GM23248 (cell line): ENCODE measurements at regions not wholly inside any gene's neighbourhood (a gene's known extent, or its start where the extent isn't known, plus 50 kb on each side); places are given as distances from the start of the nearest gene placed in this dataset.

ENCODE experiments used
- DNase-seq: peaks from one replicate; pipeline ENCODE4 v3.0.0-alpha.2; 2015
- H2AFZ ChIP-seq: fragments of 200-600 bp; sonication (generic); 2 replicates; pipeline ENCODE4 v1.6.1; 2016; ENCODE audit warnings: antibody characterized with exemption
- H3F3A ChIP-seq: fragments of 200-600 bp; sonication (generic); 2 replicates; pipeline ENCODE4 v1.6.1; 2016; ENCODE audit warnings: mild to moderate bottlenecking, antibody characterized with exemption, mixed run types; ENCODE audit not compliant: insufficient read depth
- H3K27ac ChIP-seq: fragments of 200-600 bp; sonication (generic); 2 replicates; pipeline ENCODE4 v1.5.1; 2016; ENCODE audit warnings: mild to moderate bottlenecking
- H3K27me3 ChIP-seq: fragments of 200-600 bp; sonication (generic); replicated peaks from 2 replicates; pipeline ENCODE4 v1.6.1; 2016; ENCODE audit warnings: mild to moderate bottlenecking; ENCODE audit not compliant: insufficient read depth
- H3K36me3 ChIP-seq: fragments of 200-600 bp; sonication (generic); 2 replicates; pipeline ENCODE4 v1.6.1; 2016; ENCODE audit warnings: low read depth, mild to moderate bottlenecking
- H3K4me1 ChIP-seq: fragments of 200-600 bp; sonication (generic); 2 replicates; pipeline ENCODE4 v1.6.1; 2016; ENCODE audit warnings: mild to moderate bottlenecking; ENCODE audit not compliant: insufficient read depth
- H3K4me2 ChIP-seq: fragments of 200-600 bp; sonication (generic); one replicate; pipeline ENCODE4 v1.6.1; 2016; ENCODE audit warnings: mild to moderate bottlenecking; ENCODE audit not compliant: unreplicated experiment
- H3K4me3 ChIP-seq: fragments of 200-600 bp; sonication (generic); 2 replicates; pipeline ENCODE4 v1.5.1; 2016; ENCODE audit warnings: mild to moderate bottlenecking
- H3K79me2 ChIP-seq: fragments of 200-600 bp; sonication (generic); 2 replicates; pipeline ENCODE4 v1.6.1; 2016; ENCODE audit warnings: mild to moderate bottlenecking; ENCODE audit not compliant: insufficient read depth
- H3K9ac ChIP-seq: fragments of 200-600 bp; sonication (generic); 2 replicates; pipeline ENCODE4 v1.6.1; 2016; ENCODE audit warnings: mild to moderate bottlenecking
- H3K9me2 ChIP-seq: fragments of 200-600 bp; sonication (generic); 2 replicates; pipeline ENCODE4 v1.6.1; 2016; ENCODE audit warnings: mixed run types, mild to moderate bottlenecking, moderate library complexity; ENCODE audit not compliant: insufficient read depth
- H3K9me3 ChIP-seq: fragments of 200-600 bp; sonication (generic); one replicate; pipeline ENCODE4 v1.6.1; 2017; ENCODE audit warnings: low read depth
- H4K20me1 ChIP-seq: fragments of 200-600 bp; sonication (generic); 2 replicates; pipeline ENCODE4 v1.6.0; 2016; ENCODE audit not compliant: insufficient read depth
- EZH2 ChIP-seq: fragments of 200-600 bp; sonication (generic); IDR thresholded peaks from 2 replicates; pipeline ENCODE4 v1.6.1; 2018; ENCODE audit warnings: antibody characterized with exemption, mild to moderate bottlenecking; ENCODE audit not compliant: insufficient read depth, poor library complexity, severe bottlenecking
- EZH2phosphoT487 ChIP-seq: fragments of 200-600 bp; sonication (generic); IDR thresholded peaks from 2 replicates; pipeline ENCODE4 v1.6.1; 2018; ENCODE audit warnings: antibody characterized with exemption, moderate library complexity, mild to moderate bottlenecking, low read depth; ENCODE audit not compliant: insufficient read depth
- WGBS, 2 experiments: methylation state at CpG; one replicate each; pipeline ENCODE4 v1.1.6; 2015 to 2017; ENCODE audit warnings: low lambda C conversion rate in 2 of 2, low coverage in 1 of 2; ENCODE audit errors: missing lambda C conversion rate in 2 of 2; 5-methylcytosine and 5-hydroxymethylcytosine counted together
- in situ Hi-C: fragments of 300-500 bp; cut with MboI; formaldehyde crosslinking; loops from 2 replicates; pipeline ENCODE4 v1.15.0; 2020

- Histone ChIP-seq H3K79me2 (no peaks in the 10 kb centered on the region), H3K9me3 (no peaks in the 10 kb centered on the region), H2AFZ (no peak overlapping the region), H4K20me1 (no peaks in the 10 kb centered on the region), H3K4me3 (no peak overlapping the region), H3K9ac (no peak overlapping the region), H3K36me3 (no peaks in the 10 kb centered on the region), H3K27ac (no peak overlapping the region), H3K9me2 (no peaks in the 10 kb centered on the region), H3K4me1 (no peaks in the 10 kb centered on the region), H3K27me3 (no peaks in the 10 kb centered on the region), H3F3A (no peaks in the 10 kb centered on the region), H3K4me2 (no peak overlapping the region)
- in situ Hi-C loops = no loop called here
- no peak for TF ChIP-seq EZH2
- TF ChIP-seq EZH2phosphoT487 = no peak
- 85 to 87% methylated on average over 3 of the region's 3 CpGs for WGBS, 2 experiments
- DNase-seq = no peak
Observed at GRCh38 chr1:170284016-170284415, 138.3 kb downstream of the NTMT2 start.

DNA sequence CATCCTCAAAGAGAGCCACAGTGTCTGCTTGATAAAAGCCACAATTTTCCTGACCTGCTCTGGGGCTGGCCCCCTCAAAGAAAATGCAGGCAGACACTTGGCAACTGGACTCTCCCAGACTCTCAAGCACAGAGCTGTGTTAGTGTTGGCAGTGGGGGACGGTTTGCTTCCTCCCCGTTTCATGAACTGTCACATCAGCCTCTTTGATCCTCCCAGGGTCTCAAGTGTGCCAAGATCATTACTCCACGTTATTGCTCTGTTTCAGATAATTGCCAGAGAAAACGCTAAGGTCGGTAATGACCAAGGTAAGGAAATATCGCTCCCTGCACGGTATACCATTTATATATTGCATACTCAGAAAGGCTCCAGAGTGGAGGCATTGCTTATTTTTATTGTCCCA, 138.8 kb downstream of the NTMT2 start:
- Histone ChIP-seq H3F3A (no peaks in the 10 kb centered on the region), H3K27me3 (no peaks in the 10 kb centered on the region), H3K4me3 (no peak overlapping the region), H2AFZ (no peak overlapping the region), H3K4me2 (no peak overlapping the region), H3K9ac (no peak overlapping the region), H4K20me1 (no peaks in the 10 kb centered on the region), H3K9me3 (no peaks in the 10 kb centered on the region), H3K27ac (no peak overlapping the region), H3K36me3 (no peaks in the 10 kb centered on the region), H3K79me2 (no peaks in the 10 kb centered on the region), H3K9me2 (no peaks in the 10 kb centered on the region), H3K4me1 (no peaks in the 10 kb centered on the region)
- 39% methylated on average over 7 of the region's 7 CpGs for WGBS, 2 experiments
- in situ Hi-C loops = no loop called here
- no peak for TF ChIP-seq EZH2
- DNase-seq = no peak

DNA sequence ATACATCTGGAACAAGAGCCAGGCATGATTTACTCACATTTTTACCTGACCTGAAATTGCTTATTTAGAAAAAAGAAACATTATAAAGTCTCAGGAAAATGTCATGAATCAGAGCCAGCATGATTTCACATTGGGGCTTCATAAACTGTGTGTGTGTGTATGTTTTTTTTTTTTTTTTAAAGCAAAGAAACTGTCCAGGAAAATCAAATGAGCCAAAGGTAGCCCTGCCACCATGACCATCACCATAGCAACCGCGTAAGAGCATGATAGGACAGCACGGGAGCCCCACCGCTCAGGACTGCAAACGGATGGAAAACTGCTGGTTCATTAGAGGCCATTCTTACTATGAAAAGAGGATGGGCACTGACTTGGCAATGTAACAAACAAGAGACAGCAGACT, 139.2 kb downstream of the NTMT2 start:
- no peaks in the 10 kb centered on the region for H4K20me1 ChIP-seq
- H3K79me2 ChIP-seq = no peaks in the 10 kb centered on the region
- H3K4me2 ChIP-seq = no peak overlapping the region
- no peaks in the 10 kb centered on the region for H3K9me3 ChIP-seq
- no peak overlapping the region for H3K9ac ChIP-seq
- no peaks in the 10 kb centered on the region for H3K4me1 ChIP-seq
- H3K27ac ChIP-seq = no peak overlapping the region
- H3K36me3 ChIP-seq = no peaks in the 10 kb centered on the region
- H3F3A ChIP-seq = no peaks in the 10 kb centered on the region
- no peaks in the 10 kb centered on the region for H3K27me3 ChIP-seq
- H3K9me2 ChIP-seq = no peaks in the 10 kb centered on the region
- DNase-seq = no peak
- WGBS, 2 experiments = 94 to 95% methylated on average over 5 of the region's 5 CpGs
- in situ Hi-C loops = no loop called here
- TF ChIP-seq EZH2 (no peak), EZH2phosphoT487 (no peak)
- H3K4me3 ChIP-seq = no peak overlapping the region
- H2AFZ ChIP-seq = no peak overlapping the region

DNA sequence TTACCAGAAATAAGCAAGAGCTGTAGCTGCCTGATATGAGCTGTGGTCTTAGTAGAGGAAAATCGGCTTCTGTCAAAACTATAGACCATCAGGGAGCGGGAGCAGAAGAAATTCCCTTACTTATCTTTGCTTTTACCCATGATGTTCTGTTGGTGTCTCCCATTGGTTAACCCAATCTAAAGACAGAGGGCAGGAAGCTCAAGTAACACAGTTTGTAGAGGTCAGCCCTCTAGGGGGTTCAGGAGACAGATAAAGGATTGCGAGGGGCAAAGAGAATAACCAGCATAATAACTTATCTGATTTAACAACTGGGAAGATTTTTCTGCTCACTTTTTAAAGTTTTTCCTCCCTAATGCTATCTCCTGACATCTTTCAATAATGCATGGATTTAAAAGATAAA, 142.4 kb downstream of the NTMT2 start:
- no peaks in the 10 kb centered on the region for H3K79me2 ChIP-seq
- peaks cover 6% of the 10 kb centered on the region; the same call in 1 of the 2 replicates for H3F3A ChIP-seq
- no peaks in the 10 kb centered on the region for H3K27me3 ChIP-seq
- H3K4me2 ChIP-seq = no peak overlapping the region
- in situ Hi-C loops = no loop called here
- no peaks in the 10 kb centered on the region for H3K9me2 ChIP-seq
- DNase-seq = no peak
- H3K27ac ChIP-seq = no peak overlapping the region
- H3K4me1 ChIP-seq = no peaks in the 10 kb centered on the region
- 93 to 100% methylated on average over 3 of the region's 3 CpGs for WGBS, 2 experiments
- H3K4me3 ChIP-seq = no peak overlapping the region
- no peaks in the 10 kb centered on the region for H3K9me3 ChIP-seq
- no peak overlapping the region for H3K9ac ChIP-seq
- no peaks in the 10 kb centered on the region for H3K36me3 ChIP-seq
- H2AFZ ChIP-seq = no peak overlapping the region
- no peaks in the 10 kb centered on the region for H4K20me1 ChIP-seq
- TF ChIP-seq EZH2 = no peak
- TF ChIP-seq EZH2phosphoT487 = no peak

- Histone ChIP-seq H4K20me1 (no peaks in the 10 kb centered on the region), H3K36me3 (no peaks in the 10 kb centered on the region), H3K9ac (no peak overlapping the region), H3K9me2 (no peaks in the 10 kb centered on the region), H3K27me3 (no peaks in the 10 kb centered on the region), H3K79me2 (no peaks in the 10 kb centered on the region), H3K4me2 (no peak overlapping the region), H3K4me1 (no peaks in the 10 kb centered on the region), H2AFZ (no peak overlapping the region), H3F3A (peaks cover 6% of the 10 kb centered on the region; the same call in 1 of the 2 replicates), H3K4me3 (no peak overlapping the region), H3K27ac (no peak overlapping the region), H3K9me3 (no peaks in the 10 kb centered on the region)
- in situ Hi-C loops = no loop called here
- 56 to 58% methylated on average over 1 of the region's 1 CpG for WGBS, 2 experiments
- TF ChIP-seq EZH2phosphoT487 = no peak
- no peak for TF ChIP-seq EZH2
- no peak for DNase-seq
Observed at GRCh38 chr1:170290276-170290675, 144.5 kb downstream of the NTMT2 start.
